ENCODE measurements at regions not wholly inside any gene's neighbourhood (a gene's known extent, or its start where the extent isn't known, plus 50 kb on each side); places are given as distances from the start of the nearest gene placed in this dataset.
"Not testable (repeated sequence)": the region's sequence is repeated elsewhere in the genome, so short reads cannot be mapped to it uniquely, and the experiment has no call there.

- DNase-seq (ENCODE audit: low read depth, low spot score): no peak
These were observed 607.9 kb upstream of the TLE4 start for GRCh38 chr9:78963911-78964310.

GRCh38 chr9:78967596-78968217 lies 604.1 kb upstream of the TLE4 start:
- no peak for DNase-seq (ENCODE audit: low read depth, low spot score)

- DNase-seq (ENCODE audit: low read depth, low spot score): no peak
These were observed 601.4 kb upstream of the TLE4 start for GRCh38 chr9:78970375-78970774.

GRCh38 chr9:78971540-78971939 lies 600.2 kb upstream of the TLE4 start:
- no peak for DNase-seq (ENCODE audit: low read depth, low spot score)

- DNase-seq (ENCODE audit: low read depth, low spot score): peak; percentile 56
These were observed 599.3 kb upstream of the TLE4 start for GRCh38 chr9:78972303-78972999.

GRCh38 chr9:78973907-78974306 lies 597.9 kb upstream of the TLE4 start:
- DNase-seq (ENCODE audit: low read depth, low spot score): no peak

GRCh38 chr9:78982849-78983248 lies 588.9 kb upstream of the TLE4 start:
- no peak for DNase-seq (ENCODE audit: low read depth, low spot score)

GRCh38 chr9:78985084-78985738 lies 586.6 kb upstream of the TLE4 start:
- no peak for DNase-seq (ENCODE audit: low read depth, low spot score)

GRCh38 chr9:78986446-78986845 lies 585.3 kb upstream of the TLE4 start:
- DNase-seq (ENCODE audit: low read depth, low spot score): no peak

GRCh38 chr9:78989031-78989658 lies 582.6 kb upstream of the TLE4 start:
- DNase-seq (ENCODE audit: low read depth, low spot score): no peak

GRCh38 chr9:78994471-78994870 lies 577.3 kb upstream of the TLE4 start:
- no peak for DNase-seq (ENCODE audit: low read depth, low spot score)

- DNase-seq (ENCODE audit: low read depth, low spot score): not testable (repeated sequence)
These were observed 576.8 kb upstream of the TLE4 start for GRCh38 chr9:78994974-78995373.

- no peak for DNase-seq (ENCODE audit: low read depth, low spot score)
These were observed 574.5 kb upstream of the TLE4 start for GRCh38 chr9:78997296-78997695.

- DNase-seq (ENCODE audit: low read depth, low spot score): no peak
These were observed 571.3 kb upstream of the TLE4 start for GRCh38 chr9:79000230-79001002.

GRCh38 chr9:79001012-79001411 lies 570.8 kb upstream of the TLE4 start:
- DNase-seq (ENCODE audit: low read depth, low spot score): no peak

GRCh38 chr9:79003514-79003913 lies 568.3 kb upstream of the TLE4 start:
- DNase-seq (ENCODE audit: low read depth, low spot score): no peak

- DNase-seq (ENCODE audit: low read depth, low spot score): no peak
These were observed 567.7 kb upstream of the TLE4 start for GRCh38 chr9:79004032-79004431.

- no peak for DNase-seq (ENCODE audit: low read depth, low spot score)
These were observed 565.2 kb upstream of the TLE4 start for GRCh38 chr9:79006546-79006945.

GRCh38 chr9:79007701-79008483 lies 563.9 kb upstream of the TLE4 start:
- no peak for DNase-seq (ENCODE audit: low read depth, low spot score)

GRCh38 chr9:79008916-79009315 lies 562.8 kb upstream of the TLE4 start:
- no peak for DNase-seq (ENCODE audit: low read depth, low spot score)

GRCh38 chr9:79011461-79011860 lies 560.3 kb upstream of the TLE4 start:
- no peak for DNase-seq (ENCODE audit: low read depth, low spot score)
